SK-N-SH (cell line): ENCODE measurements at regions not wholly inside any gene's neighbourhood (a gene's known extent, or its start where the extent isn't known, plus 50 kb on each side); places are given as distances from the start of the nearest gene placed in this dataset.

Experiments used
- CTCF ChIA-PET: fragments of 300-600, 350-600 bp; formaldehyde crosslinking; extraction: SDS; loops from one replicate; lab custom pipeline; 2021; lab: Yijun Ruan, JAX
- POLR2A ChIA-PET: fragments of 350-600 bp; sonication (Branson Sonifier 250); formaldehyde crosslinking; extraction: SDS; loops from one replicate; lab custom pipeline; 2020; ENCODE audit warnings: antibody characterized with exemption, inconsistent platforms; lab: Yijun Ruan, JAX
- DNase-seq: peaks from one replicate; pipeline ENCODE4 v3.0.0; 2012
- H2AFZ ChIP-seq: fragments of 200-600 bp; sonication (generic); 2 replicates; pipeline ENCODE4 v1.8.1; 2016; ENCODE audit warnings: antibody characterized with exemption, mild to moderate bottlenecking, low read depth
- H3F3A ChIP-seq: fragments of 200-600 bp; sonication (generic); replicated peaks from 2 replicates; pipeline ENCODE3; 2016; ENCODE audit warnings: antibody characterized with exemption, mild to moderate bottlenecking; ENCODE audit not compliant: insufficient read depth
- H3K27ac ChIP-seq, 2 experiments: fragments of 200-500 bp in 1 of 2; fragments of 200-600 bp in 1 of 2; sonication (Bioruptor generic) in 1 of 2; sonication (generic), shearing (Covaris generic) in 1 of 2; 2 replicates each; pipeline versions ENCODE4 v1.5.1 to v1.6.1; 2014 to 2016; ENCODE audit warnings: low read depth in 2 of 2, inconsistent platforms in 1 of 2, low read length in 1 of 2, mild to moderate bottlenecking in 1 of 2, mixed read lengths in 1 of 2
- H3K27me3 ChIP-seq: fragments of 200-600 bp; sonication (generic), shearing (Covaris generic); 2 replicates; pipeline ENCODE4 v1.6.1; 2016; ENCODE audit warnings: mixed run types; ENCODE audit not compliant: insufficient read depth
- H3K36me3 ChIP-seq, 2 experiments: fragments of 200-500 bp in 1 of 2; fragments of 200-600 bp in 1 of 2; sonication (Bioruptor generic) in 1 of 2; sonication (generic) in 1 of 2; replicated peaks in 1 of 2; 2 replicates each; pipeline versions ENCODE3 to v1.5.1; 2014 to 2016; ENCODE audit warnings: low read length in 1 of 2, mild to moderate bottlenecking in 1 of 2; ENCODE audit not compliant: insufficient read depth in 2 of 2, control insufficient read depth in 1 of 2
- H3K4me1 ChIP-seq, 2 experiments: fragments of 200-500 bp in 1 of 2; fragments of 200-600 bp in 1 of 2; sonication (Bioruptor generic) in 1 of 2; sonication (generic), shearing (Covaris generic) in 1 of 2; 2 replicates each; pipeline versions ENCODE4 v1.5.1 to v1.6.1; 2014 to 2016; ENCODE audit warnings: low read depth in 1 of 2, low read length in 1 of 2, mixed run types in 1 of 2; ENCODE audit not compliant: insufficient read depth in 2 of 2, control insufficient read depth in 1 of 2
- H3K4me2 ChIP-seq: fragments of 200-600 bp; sonication (generic), shearing (Covaris generic); 2 replicates; pipeline ENCODE4 v1.6.1; 2017; ENCODE audit warnings: mixed run types
- H3K4me3 ChIP-seq, 2 experiments: fragments of 200-500 bp in 1 of 2; fragments of 200-600 bp in 1 of 2; sonication (Bioruptor generic) in 1 of 2; sonication (generic), shearing (Covaris generic) in 1 of 2; 2 replicates each; pipeline versions ENCODE4 v1.5.1 to v1.8.1; 2014 to 2016; ENCODE audit warnings: low read depth in 2 of 2, inconsistent platforms in 1 of 2, low read length in 1 of 2, mild to moderate bottlenecking in 1 of 2, mixed read lengths in 1 of 2, moderate library complexity in 1 of 2
- H3K79me2 ChIP-seq: fragments of 200-600 bp; sonication (generic); 2 replicates; pipeline ENCODE4 v1.8.1; 2017; ENCODE audit warnings: mild to moderate bottlenecking; ENCODE audit not compliant: insufficient read depth
- H3K9ac ChIP-seq: fragments of 200-600 bp; sonication (generic); 2 replicates; pipeline ENCODE4 v1.6.1; 2017; ENCODE audit warnings: mixed run types
- H3K9me2 ChIP-seq: fragments of 200-600 bp; sonication (generic); 2 replicates; pipeline ENCODE4 v1.6.1; 2017; ENCODE audit warnings: mixed run types
- H3K9me3 ChIP-seq: fragments of 200-600 bp; sonication (generic); 2 replicates; pipeline ENCODE4 v1.6.1; 2017; ENCODE audit warnings: mixed run types, mild to moderate bottlenecking, moderate library complexity
- H4K20me1 ChIP-seq: fragments of 200-600 bp; sonication (generic); 2 replicates; pipeline ENCODE4 v1.6.1; 2017; ENCODE audit warnings: mild to moderate bottlenecking, mixed run types; ENCODE audit not compliant: insufficient read depth
- ELF1 ChIP-seq: IDR thresholded peaks from 2 replicates; pipeline ENCODE4 v1.4.0; 2012
- FOXJ3 ChIP-seq: sonication (generic); formaldehyde crosslinking; IDR thresholded peaks from 2 replicates; pipeline ENCODE4 v1.5.1; 2020; ENCODE audit warnings: mild to moderate bottlenecking, missing genetic modification reagents
- FOXM1 ChIP-seq: IDR thresholded peaks from 2 replicates; pipeline ENCODE4 v1.4.0; 2012; ENCODE audit warnings: low read depth, mild to moderate bottlenecking
- GABPA ChIP-seq: IDR thresholded peaks from 2 replicates; pipeline ENCODE4 v1.4.0; 2012; ENCODE audit warnings: low read depth, mild to moderate bottlenecking
- GATA2 ChIP-seq: sonication (generic); formaldehyde crosslinking; IDR thresholded peaks from 2 replicates; pipeline ENCODE4 v1.5.0; 2020; ENCODE audit warnings: mild to moderate bottlenecking, missing genetic modification reagents
- JUND ChIP-seq: IDR thresholded peaks from 2 replicates; pipeline ENCODE4 v1.4.0; 2012
- MEF2A ChIP-seq: IDR thresholded peaks from 2 replicates; pipeline ENCODE4 v1.4.0; 2012; ENCODE audit warnings: low read depth, borderline replicate concordance
- NRF1 ChIP-seq: IDR thresholded peaks from 2 replicates; pipeline ENCODE4 v1.6.1; 2012; ENCODE audit warnings: low read depth, mild to moderate bottlenecking, low read length
- RAD21 ChIP-seq: IDR thresholded peaks from 2 replicates; pipeline ENCODE4 v1.6.1; 2012; ENCODE audit warnings: mild to moderate bottlenecking, low read length
- REST ChIP-seq: IDR thresholded peaks from 2 replicates; pipeline ENCODE4 v1.6.1; 2012; ENCODE audit warnings: mild to moderate bottlenecking, low read depth, low read length, moderate library complexity
- RXRA ChIP-seq: IDR thresholded peaks from 2 replicates; pipeline ENCODE4 v1.4.0; 2012; ENCODE audit warnings: low read depth, mild to moderate bottlenecking, borderline replicate concordance
- SIN3A ChIP-seq: IDR thresholded peaks from 2 replicates; pipeline ENCODE4 v1.6.1; 2012; ENCODE audit warnings: low read depth, mild to moderate bottlenecking, low read length, moderate library complexity, borderline replicate concordance
- SMC3 ChIP-seq: IDR thresholded peaks from 2 replicates; pipeline ENCODE4 v1.6.1; 2012; ENCODE audit warnings: low read depth, low read length, improper control_type of control experiment
- TAF1 ChIP-seq: IDR thresholded peaks from 2 replicates; pipeline ENCODE4 v1.6.1; 2012; ENCODE audit warnings: low read depth, mild to moderate bottlenecking, low read length, moderate library complexity, borderline replicate concordance
- TCF12 ChIP-seq: IDR thresholded peaks from 2 replicates; pipeline ENCODE4 v1.4.0; 2012
- TEAD4 ChIP-seq: IDR thresholded peaks from 2 replicates; pipeline ENCODE4 v1.4.0; 2012; ENCODE audit warnings: mild to moderate bottlenecking, borderline replicate concordance; ENCODE audit not compliant: insufficient read depth
- ZBTB33 ChIP-seq: IDR thresholded peaks from 2 replicates; pipeline ENCODE4 v1.4.0; 2012; ENCODE audit warnings: low read depth, borderline replicate concordance
- WGBS: methylation state at CpG from one replicate; pipeline ENCODE4 v1.1.6; 2017; ENCODE audit warnings: low lambda C conversion rate; 5-methylcytosine and 5-hydroxymethylcytosine counted together
- TF ChIP-seq, protein P1 (sequence below): fragments of 200-600 bp; sonication (generic); IDR thresholded peaks from 2 replicates; pipeline ENCODE4 v1.6.1; 2017; ENCODE audit warnings: antibody characterized with exemption, mild to moderate bottlenecking, moderate library complexity
- TF ChIP-seq, protein P2 (sequence below): IDR thresholded peaks from 2 replicates; pipeline ENCODE4 v1.4.0; 2012; ENCODE audit warnings: low read depth, borderline replicate concordance

DNA sequence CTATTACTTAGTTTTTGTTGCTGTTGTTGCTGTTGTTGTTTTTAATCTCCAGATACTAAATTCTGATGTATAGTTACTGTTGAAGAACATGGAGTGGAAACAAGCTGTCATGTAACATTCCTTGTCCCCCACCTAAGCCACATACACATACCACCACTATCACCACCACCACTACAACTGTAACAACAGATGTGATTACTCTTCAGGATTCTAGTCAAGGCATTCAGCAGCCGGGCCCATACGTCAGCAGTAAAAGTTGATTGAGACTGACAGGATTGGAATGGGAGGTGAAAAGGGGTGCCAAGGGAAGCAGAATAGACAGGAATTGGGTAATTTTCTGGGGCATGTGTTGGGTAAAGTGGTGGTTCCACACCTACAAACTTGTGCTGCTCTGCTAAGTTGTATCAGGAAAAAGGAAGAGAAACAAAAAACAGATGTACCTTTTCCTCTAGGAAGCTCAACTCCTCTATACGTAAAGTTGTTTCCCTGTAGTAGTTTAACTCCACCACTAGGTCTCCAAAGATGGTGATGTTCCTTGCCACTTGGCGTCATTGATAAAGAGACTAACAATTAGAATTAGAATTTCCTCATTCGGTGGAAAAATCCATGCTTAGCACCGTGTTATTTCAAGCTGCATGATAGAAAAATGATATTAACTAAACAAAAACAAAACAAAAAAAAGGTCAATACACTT lies 138.6 kb downstream of the ARRDC3 start:
- Histone ChIP-seq H3K4me2 (no peak overlapping the region), H3K27ac (no peak overlapping the region), H4K20me1 (no peaks in the 10 kb centered on the region), H3K79me2 (no peaks in the 10 kb centered on the region), H3K9me2 (no peaks in the 10 kb centered on the region), H2AFZ (no peak overlapping the region), H3K36me3 (no peaks in the 10 kb centered on the region), H3K27me3 (no peaks in the 10 kb centered on the region), H3K9ac (no peak overlapping the region), H3K4me1 (no peaks in the 10 kb centered on the region), H3F3A (no peaks in the 10 kb centered on the region), H3K4me3 (no peak overlapping the region), H3K9me3 (0 out of 2 replicates have a peak, but pooled peaks cover 7% of the 10 kb centered on the region)
- TF ChIP-seq RAD21: no peak
- TF ChIP-seq JUND: no peak
- TF ChIP-seq MEF2A: no peak
- TF ChIP-seq NRF1: no peak
- no peak for TF ChIP-seq RXRA
- no peak for TF ChIP-seq TAF1
- TF ChIP-seq ZBTB33: no peak
- no peak for TF ChIP-seq TCF12
- no peak for TF ChIP-seq TEAD4
- no peak for TF ChIP-seq REST
- TF ChIP-seq GABPA: no peak
- TF ChIP-seq FOXJ3 (CRISPR knock-in tag): no peak
- no peak for TF ChIP-seq FOXM1
- TF ChIP-seq SMC3: no peak
- TF ChIP-seq, protein P1, sequence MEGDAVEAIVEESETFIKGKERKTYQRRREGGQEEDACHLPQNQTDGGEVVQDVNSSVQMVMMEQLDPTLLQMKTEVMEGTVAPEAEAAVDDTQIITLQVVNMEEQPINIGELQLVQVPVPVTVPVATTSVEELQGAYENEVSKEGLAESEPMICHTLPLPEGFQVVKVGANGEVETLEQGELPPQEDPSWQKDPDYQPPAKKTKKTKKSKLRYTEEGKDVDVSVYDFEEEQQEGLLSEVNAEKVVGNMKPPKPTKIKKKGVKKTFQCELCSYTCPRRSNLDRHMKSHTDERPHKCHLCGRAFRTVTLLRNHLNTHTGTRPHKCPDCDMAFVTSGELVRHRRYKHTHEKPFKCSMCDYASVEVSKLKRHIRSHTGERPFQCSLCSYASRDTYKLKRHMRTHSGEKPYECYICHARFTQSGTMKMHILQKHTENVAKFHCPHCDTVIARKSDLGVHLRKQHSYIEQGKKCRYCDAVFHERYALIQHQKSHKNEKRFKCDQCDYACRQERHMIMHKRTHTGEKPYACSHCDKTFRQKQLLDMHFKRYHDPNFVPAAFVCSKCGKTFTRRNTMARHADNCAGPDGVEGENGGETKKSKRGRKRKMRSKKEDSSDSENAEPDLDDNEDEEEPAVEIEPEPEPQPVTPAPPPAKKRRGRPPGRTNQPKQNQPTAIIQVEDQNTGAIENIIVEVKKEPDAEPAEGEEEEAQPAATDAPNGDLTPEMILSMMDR: no peak
- TF ChIP-seq, protein P2, sequence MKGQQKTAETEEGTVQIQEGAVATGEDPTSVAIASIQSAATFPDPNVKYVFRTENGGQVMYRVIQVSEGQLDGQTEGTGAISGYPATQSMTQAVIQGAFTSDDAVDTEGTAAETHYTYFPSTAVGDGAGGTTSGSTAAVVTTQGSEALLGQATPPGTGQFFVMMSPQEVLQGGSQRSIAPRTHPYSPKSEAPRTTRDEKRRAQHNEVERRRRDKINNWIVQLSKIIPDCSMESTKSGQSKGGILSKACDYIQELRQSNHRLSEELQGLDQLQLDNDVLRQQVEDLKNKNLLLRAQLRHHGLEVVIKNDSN: no peak
- TF ChIP-seq SIN3A: no peak
- no peak for TF ChIP-seq ELF1
- TF ChIP-seq GATA2 (CRISPR knock-in tag): no peak
- CTCF ChIA-PET: interaction anchor here (1.3 to 5.1 kb wide), 2 partner anchors 13 to 140 kb away, joined by 3 to 20 read pairs; partner anchors contain the start of gene ARRDC3
- no peak for DNase-seq
- 92% methylated on average over 6 of the region's 6 CpGs for WGBS
- POLR2A ChIA-PET: no interaction called here
